ENCODE measurements at regions not wholly inside any gene's neighbourhood (a gene's known extent, or its start where the extent isn't known, plus 50 kb on each side); places are given as distances from the start of the nearest gene placed in this dataset.
"Not testable (repeated sequence)": the region's sequence is repeated elsewhere in the genome, so short reads cannot be mapped to it uniquely, and the experiment has no call there.

DNA sequence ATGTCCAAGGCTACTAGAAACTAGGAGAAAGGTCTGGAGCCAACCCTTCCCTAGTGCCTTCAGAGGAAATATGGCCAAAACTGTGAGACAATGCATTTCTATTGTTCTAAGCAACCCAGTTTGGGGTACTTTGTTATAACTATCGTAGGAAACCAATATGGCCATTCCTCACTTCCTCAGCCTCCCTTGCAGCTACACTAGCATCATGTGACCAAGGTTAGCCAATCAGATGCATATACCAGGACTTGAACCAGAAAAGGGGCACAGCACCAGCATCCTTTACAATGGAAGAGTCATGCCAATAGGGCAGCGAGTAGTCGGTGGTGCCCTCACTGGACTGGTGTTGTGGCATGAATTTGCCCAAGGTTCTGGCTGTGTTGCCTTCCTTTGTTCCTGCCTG lies 464.0 kb downstream of the TMEM114 start:
- TF ChIP-seq CTCF (IDR thresholded peaks at IDR 0.05; ENCODE audit: borderline replicate concordance, insufficient read depth, low read depth, low read length), result no peak
- no peak overlapping the region for H3K4me3 ChIP-seq (ENCODE audit: low read depth, low read length)

DNA sequence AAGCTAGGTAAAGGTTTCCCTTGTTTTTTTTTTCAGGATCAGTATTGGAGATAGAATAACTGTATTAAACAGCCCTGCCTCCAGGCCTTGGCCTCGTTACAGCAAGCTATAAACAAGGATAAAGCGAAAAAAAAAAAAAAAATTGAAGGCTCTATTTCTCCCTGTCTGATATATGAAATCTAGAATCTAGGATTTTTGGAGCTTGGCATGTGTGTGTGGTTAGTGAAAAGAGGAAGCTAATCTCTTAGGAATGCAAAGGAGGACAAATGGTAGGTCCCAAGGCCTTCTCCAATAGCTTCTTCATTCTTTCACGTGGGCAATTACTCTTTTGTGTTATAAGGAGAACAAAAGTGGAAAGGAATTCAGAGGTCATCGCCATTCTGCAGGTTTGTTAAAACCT lies 470.3 kb downstream of the TMEM114 start:
- no peak for TF ChIP-seq CTCF (IDR thresholded peaks at IDR 0.05; ENCODE audit: borderline replicate concordance, insufficient read depth, low read depth, low read length)
- H3K4me3 ChIP-seq (ENCODE audit: low read depth, low read length), result no peak overlapping the region

GRCh38 chr16:8115814-8116213 lies 474.5 kb downstream of the TMEM114 start:
- TF ChIP-seq CTCF (IDR thresholded peaks at IDR 0.05; ENCODE audit: borderline replicate concordance, insufficient read depth, low read depth, low read length), result no peak
- no peak overlapping the region for H3K4me3 ChIP-seq (ENCODE audit: low read depth, low read length)

- H3K4me3 ChIP-seq (ENCODE audit: low read depth, low read length), result not testable (repeated sequence)
Measured at GRCh38 chr16:8114941-8115340, 475.4 kb downstream of the TMEM114 start.

- H3K4me3 ChIP-seq (ENCODE audit: low read depth, low read length), result no peak overlapping the region
- no peak for TF ChIP-seq CTCF (IDR thresholded peaks at IDR 0.05; ENCODE audit: borderline replicate concordance, insufficient read depth, low read depth, low read length)
Measured at GRCh38 chr16:8113843-8114242, 476.5 kb downstream of the TMEM114 start.

- TF ChIP-seq CTCF (IDR thresholded peaks at IDR 0.05; ENCODE audit: borderline replicate concordance, insufficient read depth, low read depth, low read length), result no peak
- no peak overlapping the region for H3K4me3 ChIP-seq (ENCODE audit: low read depth, low read length)
Measured at GRCh38 chr16:8110572-8111514, 479.5 kb downstream of the TMEM114 start.

GRCh38 chr16:8109510-8110369 lies 480.6 kb downstream of the TMEM114 start:
- no peak for TF ChIP-seq CTCF (IDR thresholded peaks at IDR 0.05; ENCODE audit: borderline replicate concordance, insufficient read depth, low read depth, low read length)
- no peak overlapping the region for H3K4me3 ChIP-seq (ENCODE audit: low read depth, low read length)
